Endothelial cell of umbilical vein (primary cell): ENCODE measurements at regions not wholly inside any gene's neighbourhood (a gene's known extent, or its start where the extent isn't known, plus 50 kb on each side); places are given as distances from the start of the nearest gene placed in this dataset.

Experiments used
- CTCF ChIP-seq, 2 donors: IDR thresholded peaks; 1 replicate in 1 of 2; 2 replicates in 1 of 2; pipeline ENCODE4 v1.5.1; 2011; ENCODE audit warnings: low read length in 2 of 2, mild to moderate bottlenecking in 2 of 2, moderate library complexity in 2 of 2, control low read depth in 1 of 2, inconsistent platforms in 1 of 2, low read depth in 1 of 2; ENCODE audit not compliant: insufficient read depth in 1 of 2; ENCODE audit errors: extremely low read depth in 1 of 2
- EZH2 ChIP-seq: IDR thresholded peaks from 2 replicates; pipeline ENCODE4 v1.6.1; 2012; ENCODE audit warnings: borderline replicate concordance, low read depth, mild to moderate bottlenecking, moderate library complexity, low read length, inconsistent platforms; ENCODE audit not compliant: severe bottlenecking
- FOS ChIP-seq: IDR thresholded peaks from 2 replicates; pipeline ENCODE4 v1.6.1; 2011; ENCODE audit warnings: mild to moderate bottlenecking, low read length, moderate library complexity, borderline replicate concordance; ENCODE audit not compliant: insufficient read depth
- JUN ChIP-seq: IDR thresholded peaks from 2 replicates; pipeline ENCODE4 v1.6.1; 2011; ENCODE audit warnings: borderline replicate concordance, low read depth; ENCODE audit not compliant: insufficient read length, insufficient read depth
- MAX ChIP-seq: IDR thresholded peaks from 2 replicates; pipeline ENCODE4 v1.6.1; 2011; ENCODE audit not compliant: insufficient read depth, insufficient read length
- POLR2A ChIP-seq: IDR thresholded peaks from 2 replicates; pipeline ENCODE4 v1.6.1; 2012; ENCODE audit warnings: low read depth, mild to moderate bottlenecking, control low read depth, low read length
- POLR2AphosphoS5 ChIP-seq: IDR thresholded peaks from 2 replicates; pipeline ENCODE4 v1.6.1; 2012; ENCODE audit warnings: low read depth, mild to moderate bottlenecking, control low read depth, low read length, moderate library complexity; ENCODE audit not compliant: insufficient read depth

- TF ChIP-seq POLR2A (no peak), POLR2AphosphoS5 (no peak), FOS (no peak), CTCF (IDR thresholded peaks at IDR 0.05; ENCODE audit: extremely low read depth in 1 of 2, insufficient read depth in 1 of 2, low read depth in 1 of 2, low read length in 2 of 2) (no peak), MAX (no peak), EZH2 (no peak), JUN (no peak)
Observed at GRCh38 chr6:142501795-142502194, 200.0 kb downstream of the ADGRG6 start.
